PC-3 (cell line): ENCODE measurements at regions not wholly inside any gene's neighbourhood (a gene's known extent, or its start where the extent isn't known, plus 50 kb on each side); places are given as distances from the start of the nearest gene placed in this dataset.

Source experiments
- ATAC-seq: fragments of 200-7000 bp; cut with Tn5 transposase; 2 replicates; pipeline ENCODE4 v1.9.1; 2020; ENCODE audit warnings: mild to moderate bottlenecking, moderate library complexity
- BruUV-seq: library from RNA; stranded (reverse); fragments of 400-500 nt; replicated peaks from 2 replicates; lab custom pipeline; 2021; lab: Mats Ljungman, UMichigan
- CTCF ChIA-PET: fragments of 300-600 bp; sonication (Branson Sonifier 250); formaldehyde crosslinking; loops from one replicate; lab custom pipeline; 2022; ENCODE audit warnings: antibody characterized with exemption; lab: Charles Lee
- POLR2A ChIA-PET: fragments of 300-600 bp; sonication (Branson Sonifier 250); formaldehyde crosslinking; loops from one replicate; lab custom pipeline; 2022; ENCODE audit warnings: antibody characterized with exemption; ENCODE audit not compliant: unreplicated experiment; lab: Charles Lee
- DNase-seq: peaks from one replicate; pipeline ENCODE4 v3.0.0-alpha.2; 2015
- H2AFZ ChIP-seq: fragments of 300-600 bp; sonication (generic); 2 replicates; pipeline ENCODE4 v1.6.0; 2016; ENCODE audit warnings: antibody characterized with exemption, low read length
- H3F3A ChIP-seq: fragments of 300-600 bp; sonication (generic); one replicate; pipeline ENCODE4 v1.6.0; 2017; ENCODE audit warnings: antibody characterized with exemption, low read length, control low read depth, mild to moderate bottlenecking; ENCODE audit not compliant: unreplicated experiment
- H3K27ac ChIP-seq: fragments of 300-600 bp; sonication (generic); 2 replicates; pipeline ENCODE4 v1.5.1; 2016; ENCODE audit warnings: mild to moderate bottlenecking, low read length
- H3K27me3 ChIP-seq: fragments of 300-600 bp; sonication (generic); 2 replicates; pipeline ENCODE4 v1.6.1; 2016; ENCODE audit warnings: low read length, mixed read lengths
- H3K36me3 ChIP-seq: fragments of 300-600 bp; sonication (generic); 2 replicates; pipeline ENCODE4 v1.6.1; 2016; ENCODE audit warnings: low read depth, mixed run types, low read length, mixed read lengths
- H3K4me1 ChIP-seq: fragments of 300-600 bp; sonication (generic); 2 replicates; pipeline ENCODE4 v1.5.1; 2016; ENCODE audit warnings: low read length; ENCODE audit not compliant: insufficient read depth
- H3K4me2 ChIP-seq: fragments of 300-600 bp; sonication (generic); 2 replicates; pipeline ENCODE4 v1.6.0; 2016; ENCODE audit warnings: low read length
- H3K4me3 ChIP-seq: fragments of 300-600 bp; sonication (generic); 2 replicates; pipeline ENCODE4 v1.5.1; 2016; ENCODE audit warnings: mild to moderate bottlenecking, low read length, mixed read lengths
- H3K79me2 ChIP-seq: fragments of 300-600 bp; sonication (generic); 2 replicates; pipeline ENCODE4 v1.6.1; 2017; ENCODE audit warnings: low read length, mixed read lengths
- H3K9ac ChIP-seq: fragments of 300-600 bp; sonication (generic); 2 replicates; pipeline ENCODE4 v1.6.0; 2016; ENCODE audit warnings: mild to moderate bottlenecking, low read length
- H3K9me2 ChIP-seq: fragments of 300-600 bp; sonication (generic); replicated peaks from 2 replicates; pipeline ENCODE4 v1.6.1; 2016; ENCODE audit warnings: mixed run types, low read length, mixed read lengths
- H3K9me3 ChIP-seq: fragments of 300-600 bp; sonication (generic); 2 replicates; pipeline ENCODE4 v1.6.1; 2016; ENCODE audit warnings: low read length, mixed read lengths
- H4K20me1 ChIP-seq: fragments of 300-600 bp; sonication (generic); 2 replicates; pipeline ENCODE4 v1.6.1; 2016; ENCODE audit warnings: low read length, mixed read lengths
- CTCF ChIP-seq: fragments of 300-600 bp; sonication (generic); conservative IDR thresholded peaks from 2 replicates; pipeline ENCODE4 v1.5.1; 2017; ENCODE audit warnings: antibody characterized with exemption, low read depth, mild to moderate bottlenecking, low read length
- EZH2 ChIP-seq: fragments of 300-600 bp; sonication (generic); IDR thresholded peaks from one replicate; pipeline ENCODE4 v1.6.1; 2017; ENCODE audit warnings: antibody characterized with exemption, mild to moderate bottlenecking, low read length; ENCODE audit not compliant: unreplicated experiment
- EZH2phosphoT487 ChIP-seq: fragments of 300-600 bp; sonication (generic); IDR thresholded peaks from 2 replicates; pipeline ENCODE4 v1.6.1; 2018; ENCODE audit warnings: mild to moderate bottlenecking, antibody characterized with exemption, low read length, borderline replicate concordance
- intact Hi-C: fragments of 100-400 bp; cut with micrococcal nuclease; formaldehyde crosslinking; loops from 2 replicates; pipeline ENCODE4 v1.9.0; 2023

GRCh38 chr1:209222826-209223225, 360.7 kb upstream of the CAMK1G start:
- no TSS peak for BruUV-seq
- no peak for ATAC-seq
- POLR2A ChIA-PET: no interaction called here
- Histone ChIP-seq H4K20me1 (no peaks in the 10 kb centered on the region), H3K9ac (no peak overlapping the region), H3K4me1 (peaks cover 8% of the 10 kb centered on the region; the same call in 1 of the 2 replicates), H3K4me2 (no peak overlapping the region), H3K27ac (no peak overlapping the region), H2AFZ (no peak overlapping the region), H3K9me3 (no peaks in the 10 kb centered on the region), H3F3A (no peaks in the 10 kb centered on the region), H3K4me3 (no peak overlapping the region), H3K79me2 (no peaks in the 10 kb centered on the region), H3K9me2 (no peaks in the 10 kb centered on the region), H3K36me3 (no peaks in the 10 kb centered on the region), H3K27me3 (no peaks in the 10 kb centered on the region)
- CTCF ChIA-PET: no interaction called here
- intact Hi-C loops: no loop called here
- DNase-seq: no peak
- TF ChIP-seq CTCF: no peak
- no peak for TF ChIP-seq EZH2phosphoT487

- Histone ChIP-seq H3K27me3 (no peaks in the 10 kb centered on the region), H3K79me2 (no peaks in the 10 kb centered on the region), H3K4me3 (no peak overlapping the region), H3K36me3 (no peaks in the 10 kb centered on the region), H2AFZ (no peak overlapping the region), H3K4me1 (peaks cover 6% of the 10 kb centered on the region; the same call in 1 of the 2 replicates), H3K9ac (no peak overlapping the region), H3F3A (no peaks in the 10 kb centered on the region), H3K27ac (no peak overlapping the region), H4K20me1 (no peaks in the 10 kb centered on the region), H3K9me2 (no peaks in the 10 kb centered on the region), H3K4me2 (no peak overlapping the region), H3K9me3 (no peaks in the 10 kb centered on the region)
- no peak for TF ChIP-seq CTCF
- TF ChIP-seq EZH2phosphoT487: no peak
- TF ChIP-seq EZH2: no peak
- no peak for DNase-seq
- intact Hi-C loops: no loop called here
- no peak for ATAC-seq
- ChIA-PET POLR2A (no interaction called here), CTCF (no interaction called here)
- BruUV-seq: no TSS peak
Measured at GRCh38 chr1:209223791-209224190, 359.7 kb upstream of the CAMK1G start.

- Histone ChIP-seq H4K20me1 (no peaks in the 10 kb centered on the region), H3K9ac (no peak overlapping the region), H3K4me3 (no peak overlapping the region), H2AFZ (no peak overlapping the region), H3F3A (no peaks in the 10 kb centered on the region), H3K27ac (no peak overlapping the region), H3K4me1 (no peaks in the 10 kb centered on the region), H3K27me3 (no peaks in the 10 kb centered on the region), H3K79me2 (no peaks in the 10 kb centered on the region), H3K9me2 (0 out of 2 replicates have a peak, but pooled peaks cover 3% of the 10 kb centered on the region), H3K36me3 (no peaks in the 10 kb centered on the region), H3K4me2 (no peak overlapping the region), H3K9me3 (no peaks in the 10 kb centered on the region)
- ChIA-PET CTCF (no interaction called here), POLR2A (no interaction called here)
- TF ChIP-seq EZH2 (no peak), CTCF (no peak), EZH2phosphoT487 (no peak)
- no TSS peak for BruUV-seq
- ATAC-seq (no peak), DNase-seq (no peak)
- intact Hi-C loops: no loop called here
Measured at GRCh38 chr1:209224886-209225285, 358.6 kb upstream of the CAMK1G start.
